ENCODE measurements at regions not wholly inside any gene's neighbourhood (a gene's known extent, or its start where the extent isn't known, plus 50 kb on each side); places are given as distances from the start of the nearest gene placed in this dataset.

DNA sequence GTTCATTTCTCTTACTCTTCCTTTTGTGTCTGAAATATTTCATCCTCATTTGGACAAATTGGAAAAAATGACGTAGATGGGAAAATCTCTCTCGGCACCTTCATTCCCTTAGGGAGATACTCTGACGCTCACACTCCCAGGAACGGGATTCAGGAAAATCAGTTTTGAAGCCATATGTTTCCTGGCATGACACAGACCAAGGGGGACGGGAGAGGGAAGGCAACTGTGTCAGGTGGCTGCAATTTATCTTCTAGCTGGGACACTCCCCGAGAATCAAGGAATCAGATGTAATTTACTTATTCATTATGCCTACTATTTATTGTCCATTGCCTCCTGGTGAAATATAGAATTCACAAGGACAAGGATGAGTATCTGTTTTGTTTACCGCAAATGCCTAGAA is 65.5 kb downstream of the IRX5 start:
- Histone ChIP-seq H2AK5ac (ENCODE audit: low read depth, low read length) (no peak overlapping the region), H3K36me3 (ENCODE audit: control insufficient read depth, insufficient read depth, low read length) (no peaks in the 10 kb centered on the region), H2BK20ac (ENCODE audit: low read depth, low read length) (no peak overlapping the region), H3K9ac (ENCODE audit: low read depth, low read length) (no peak overlapping the region), H2BK5ac (ENCODE audit: low read depth, low read length, poor library complexity, severe bottlenecking) (no peak overlapping the region), H3K9me3 (ENCODE audit: control insufficient read depth, insufficient read depth, low read length) (no peaks in the 10 kb centered on the region), H3K27me3 (ENCODE audit: control insufficient read depth, insufficient read depth, low read length) (no peaks in the 10 kb centered on the region), H2AFZ (replicated peaks; ENCODE audit: low read length, poor library complexity) (no peak overlapping the region), H3K27ac (ENCODE audit: insufficient read depth, low read length) (no peak overlapping the region), H3K18ac (ENCODE audit: low read depth, low read length) (no peak overlapping the region), H3K14ac (replicated peaks; ENCODE audit: low read depth, low read length) (no peak overlapping the region), H3K56ac (ENCODE audit: extremely low read depth, insufficient read depth, low read length) (no peak overlapping the region), H2BK120ac (ENCODE audit: low read depth, low read length) (no peak overlapping the region), H3K4ac (ENCODE audit: low read depth, low read length) (no peak overlapping the region), H3K23ac (ENCODE audit: low read depth, low read length) (no peak overlapping the region), H4K91ac (ENCODE audit: insufficient read depth, low read depth, low read length) (no peak overlapping the region), H2BK15ac (ENCODE audit: low read depth, low read length) (no peak overlapping the region), H3K4me2 (ENCODE audit: low read depth, low read length) (no peak overlapping the region), H3K79me1 (ENCODE audit: low read depth in 1 of 2, low read length in 2 of 2) (no peaks in the 10 kb centered on the region), H3K9me1 (ENCODE audit: insufficient read depth, low read length) (no peaks in the 10 kb centered on the region), H2AK9ac (replicated peaks; ENCODE audit: low read depth, low read length, poor library complexity) (no peak overlapping the region), H4K5ac (ENCODE audit: low read depth, low read length) (no peak overlapping the region), H4K8ac (ENCODE audit: low read depth in 2 of 2, low read length in 2 of 2) (no peak overlapping the region), H3K4me1 (ENCODE audit: control insufficient read depth, insufficient read depth, low read length) (no peaks in the 10 kb centered on the region), H3K4me3 (ENCODE audit: insufficient read depth, low read depth, low read length) (no peak overlapping the region), H4K20me1 (ENCODE audit: insufficient read depth, low read length) (no peaks in the 10 kb centered on the region)
- no CpG with 5 or more reads among the region's 7 CpGs for WGBS, 2 experiments (ENCODE audit: extremely low coverage in 2 of 2, insufficient read length in 1 of 2)
- ChIA-PET POLR2A (ENCODE audit: unreplicated experiment) (no interaction called here), CTCF (no interaction called here)
- intact Hi-C loops (cut with micrococcal nuclease) (no loop called here), in situ Hi-C loops (cut with MboI; ENCODE audit: low sequenced_read_pairs) (no loop called here), dilution Hi-C loops (cut with HindIII; ENCODE audit: low sequenced_read_pairs, unreplicated experiment) (no loop called here)
- no peak for ATAC-seq (ENCODE audit: low read depth)
- TF ChIP-seq MXI1 (IDR thresholded peaks at IDR 0.05; ENCODE audit: borderline replicate concordance, low read depth, low read length): no peak
- TF ChIP-seq BHLHE40 (IDR thresholded peaks at IDR 0.05; ENCODE audit: low read depth, low read length): no peak
- no peak for TF ChIP-seq SMC3 (IDR thresholded peaks at IDR 0.05; ENCODE audit: low read depth, low read length)
- TF ChIP-seq RFX5 (IDR thresholded peaks at IDR 0.05; ENCODE audit: low read depth, low read length): no peak
- TF ChIP-seq USF2 (IDR thresholded peaks at IDR 0.05; ENCODE audit: low read depth, low read length): no peak
- no peak for TF ChIP-seq NFE2L2 (IDR thresholded peaks at IDR 0.05; ENCODE audit: low read depth, low read length)
- TF ChIP-seq CHD1 (IDR thresholded peaks at IDR 0.05; ENCODE audit: low read depth, low read length): no peak
- no peak for TF ChIP-seq CTCF (conservative IDR thresholded peaks at IDR 0.05; ENCODE audit: low read depth, low read length)
- TF ChIP-seq FOS (IDR thresholded peaks at IDR 0.05; ENCODE audit: low read depth, low read length): no peak
- no peak for TF ChIP-seq RCOR1 (IDR thresholded peaks at IDR 0.05; ENCODE audit: insufficient replicate concordance, low read length)
- no peak for TF ChIP-seq MAZ (IDR thresholded peaks at IDR 0.05; ENCODE audit: borderline replicate concordance, low read depth, low read length)
- TF ChIP-seq POLR2A (IDR thresholded peaks at IDR 0.05; ENCODE audit: low read depth, low read length): no peak
- TF ChIP-seq MAFK (IDR thresholded peaks at IDR 0.05; ENCODE audit: low read depth, low read length): no peak
- no peak for TF ChIP-seq ELK1 (IDR thresholded peaks at IDR 0.05; ENCODE audit: borderline replicate concordance, low read depth, low read length)
- no peak for TF ChIP-seq RAD21 (IDR thresholded peaks at IDR 0.05; ENCODE audit: low read length)
- TF ChIP-seq CEBPB (IDR thresholded peaks at IDR 0.05; ENCODE audit: low read depth, low read length): no peak
- BruUV-seq (replicated peaks): no TSS peak
- no peak for DNase-seq

Data from IMR-90 (cell line).